ENCODE measurements at regions not wholly inside any gene's neighbourhood (a gene's known extent, or its start where the extent isn't known, plus 50 kb on each side); places are given as distances from the start of the nearest gene placed in this dataset.
"Not testable (repeated sequence)": the region's sequence is repeated elsewhere in the genome, so short reads cannot be mapped to it uniquely, and the experiment has no call there.

DNA sequence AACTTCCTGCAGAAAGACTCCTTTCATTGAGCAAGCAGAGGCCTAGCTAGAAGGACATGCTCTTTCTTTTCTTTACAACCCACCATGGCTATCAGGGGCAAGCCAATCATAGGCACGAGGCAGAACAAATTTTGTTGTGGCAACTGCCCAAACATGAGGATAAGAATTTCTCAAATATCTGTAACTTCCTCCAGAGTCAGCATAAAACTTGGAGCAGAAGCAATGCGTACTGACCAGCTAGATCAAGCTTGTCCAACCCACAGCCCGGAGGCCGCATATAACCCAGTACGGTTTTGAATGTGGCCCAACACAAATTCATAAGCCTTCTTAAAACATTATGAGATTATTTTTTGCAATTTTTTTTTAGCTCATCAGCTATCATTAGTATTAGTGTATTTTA is 87.0 kb upstream of the SOX21 start:
- no peaks in the 10 kb centered on the region for H3K36me3 ChIP-seq
- 82 to 94% (median 88%) methylated on average over 5 of the region's 5 CpGs for WGBS, 5 donors
- H3K4me1 ChIP-seq = no peaks in the 10 kb centered on the region
- no peak overlapping the region for H3K4me3 ChIP-seq
- intact Hi-C loops (cut with DNase I; ENCODE audit: low total_unique reads) = no loop called here
- H3K9me3 ChIP-seq = no peaks in the 10 kb centered on the region
- no peaks in the 10 kb centered on the region for H3K27me3 ChIP-seq (replicated peaks in 1 of 7)
- no peak for TF ChIP-seq POLR2AphosphoS5 (IDR thresholded peaks at IDR 0.05)
- TF ChIP-seq, protein P1, sequence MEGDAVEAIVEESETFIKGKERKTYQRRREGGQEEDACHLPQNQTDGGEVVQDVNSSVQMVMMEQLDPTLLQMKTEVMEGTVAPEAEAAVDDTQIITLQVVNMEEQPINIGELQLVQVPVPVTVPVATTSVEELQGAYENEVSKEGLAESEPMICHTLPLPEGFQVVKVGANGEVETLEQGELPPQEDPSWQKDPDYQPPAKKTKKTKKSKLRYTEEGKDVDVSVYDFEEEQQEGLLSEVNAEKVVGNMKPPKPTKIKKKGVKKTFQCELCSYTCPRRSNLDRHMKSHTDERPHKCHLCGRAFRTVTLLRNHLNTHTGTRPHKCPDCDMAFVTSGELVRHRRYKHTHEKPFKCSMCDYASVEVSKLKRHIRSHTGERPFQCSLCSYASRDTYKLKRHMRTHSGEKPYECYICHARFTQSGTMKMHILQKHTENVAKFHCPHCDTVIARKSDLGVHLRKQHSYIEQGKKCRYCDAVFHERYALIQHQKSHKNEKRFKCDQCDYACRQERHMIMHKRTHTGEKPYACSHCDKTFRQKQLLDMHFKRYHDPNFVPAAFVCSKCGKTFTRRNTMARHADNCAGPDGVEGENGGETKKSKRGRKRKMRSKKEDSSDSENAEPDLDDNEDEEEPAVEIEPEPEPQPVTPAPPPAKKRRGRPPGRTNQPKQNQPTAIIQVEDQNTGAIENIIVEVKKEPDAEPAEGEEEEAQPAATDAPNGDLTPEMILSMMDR (IDR thresholded peaks at IDR 0.05 in 8 of 11, conservative IDR thresholded peaks at IDR 0.05 in 3 of 11) = no peak
- no peak for TF ChIP-seq POLR2A (IDR thresholded peaks at IDR 0.05)
- no peak for DNase-seq
- no peak overlapping the region for H3K27ac ChIP-seq

DNA sequence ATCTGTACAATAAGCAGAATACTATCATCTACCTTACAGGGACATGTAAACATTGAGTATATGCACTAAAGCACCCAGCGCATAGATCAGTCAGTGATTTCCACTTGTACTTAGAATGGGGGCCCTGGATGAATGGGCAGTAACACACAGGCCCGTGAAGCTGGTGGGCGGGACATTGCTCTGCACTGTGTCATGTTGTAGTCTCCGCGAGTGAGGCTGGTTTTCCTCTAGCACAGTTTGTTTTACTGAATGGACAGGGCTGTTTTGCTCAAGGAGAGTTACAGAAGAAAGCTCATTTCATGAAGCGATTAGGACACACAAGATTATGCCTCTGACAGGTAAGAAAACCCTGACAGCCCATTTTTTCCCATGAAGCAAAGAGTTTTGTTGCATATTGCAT is 86.4 kb upstream of the SOX21 start:
- Histone ChIP-seq H3K9me3 (no peaks in the 10 kb centered on the region), H3K4me1 (no peaks in the 10 kb centered on the region), H3K27me3 (replicated peaks in 1 of 7) (no peaks in the 10 kb centered on the region), H3K36me3 (no peaks in the 10 kb centered on the region), H3K4me3 (no peak overlapping the region), H3K27ac (no peak overlapping the region)
- no peak for DNase-seq
- WGBS, 5 donors = 85 to 93% (median 87%) methylated on average over 6 of the region's 6 CpGs
- intact Hi-C loops (cut with DNase I; ENCODE audit: low total_unique reads) = no loop called here
- TF ChIP-seq POLR2A (IDR thresholded peaks at IDR 0.05) (no peak), POLR2AphosphoS5 (IDR thresholded peaks at IDR 0.05) (no peak)
- TF ChIP-seq, protein P1 (IDR thresholded peaks at IDR 0.05 in 8 of 11, conservative IDR thresholded peaks at IDR 0.05 in 3 of 11) = no peak

- Histone ChIP-seq H3K4me1 (no peaks in the 10 kb centered on the region), H3K4me3 (no peak overlapping the region), H3K27ac (no peak overlapping the region), H3K27me3 (replicated peaks in 1 of 7) (no peaks in the 10 kb centered on the region), H3K9me3 (no peaks in the 10 kb centered on the region), H3K36me3 (no peaks in the 10 kb centered on the region)
- no peak for DNase-seq
- 87 to 93% (median 91%) methylated on average over 7 of the region's 7 CpGs for WGBS, 5 donors
- TF ChIP-seq, protein P1 (IDR thresholded peaks at IDR 0.05 in 8 of 11, conservative IDR thresholded peaks at IDR 0.05 in 3 of 11) = no peak
- no peak for TF ChIP-seq POLR2A (IDR thresholded peaks at IDR 0.05)
- TF ChIP-seq POLR2AphosphoS5 (IDR thresholded peaks at IDR 0.05) = no peak
- intact Hi-C loops (cut with DNase I; ENCODE audit: low total_unique reads) = no loop called here
Measured at GRCh38 chr13:94795292-94795691, 82.9 kb upstream of the SOX21 start.

DNA sequence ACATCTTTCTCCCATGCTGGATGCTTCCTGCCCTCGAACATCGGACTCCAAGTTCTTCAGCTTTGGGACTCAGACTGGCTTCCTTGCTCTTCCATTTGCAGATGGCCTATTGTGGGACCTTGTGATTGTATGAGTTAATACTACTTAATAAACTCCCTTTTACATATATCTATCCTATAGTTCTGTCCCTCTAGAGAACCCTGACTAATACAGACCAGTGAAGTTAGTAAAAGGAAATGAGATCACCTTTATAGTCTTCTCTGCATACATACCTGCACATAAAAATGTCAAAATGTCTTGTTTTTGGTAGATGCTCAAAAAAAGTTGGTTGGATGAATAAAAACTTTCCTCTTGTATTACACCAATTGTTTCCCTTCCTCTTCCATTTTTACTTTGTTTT is 73.9 kb upstream of the SOX21 start:
- H3K27me3 ChIP-seq (replicated peaks in 1 of 7); H3K4me3 ChIP-seq; H3K4me1 ChIP-seq; H3K36me3 ChIP-seq; intact Hi-C loops (cut with DNase I; ENCODE audit: low total_unique reads); H3K27ac ChIP-seq; DNase-seq: not testable (repeated sequence)
- WGBS, 5 donors = 64 to 96% (median 67%) methylated on average over 2 of the region's 2 CpGs
- peaks cover 0 to 20% (median 8%) of the 10 kb centered on the region in 8 donors for H3K9me3 ChIP-seq

DNA sequence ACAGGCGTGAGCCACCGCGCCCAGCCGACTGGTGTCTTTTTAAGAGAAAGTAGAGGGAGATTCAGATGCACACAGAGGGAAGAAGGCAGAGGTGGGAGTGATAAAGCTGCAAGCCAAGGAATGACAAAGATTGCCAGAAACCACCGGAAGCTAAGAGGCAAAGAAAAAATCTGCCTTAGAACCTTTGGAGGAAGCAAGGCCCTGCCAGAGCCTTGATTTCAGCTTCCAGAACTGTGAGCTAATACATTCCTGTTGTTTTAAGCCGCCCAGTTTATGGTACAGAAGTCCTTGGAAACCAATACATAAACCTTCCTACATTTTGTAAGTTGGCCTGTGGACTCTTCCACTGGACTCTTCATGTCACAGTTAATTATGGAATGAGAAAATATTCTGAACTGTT is 71.7 kb upstream of the SOX21 start:
- H3K4me3 ChIP-seq = no peak overlapping the region
- TF ChIP-seq POLR2A (IDR thresholded peaks at IDR 0.05) (no peak), POLR2AphosphoS5 (IDR thresholded peaks at IDR 0.05) (no peak)
- TF ChIP-seq, protein P1 (IDR thresholded peaks at IDR 0.05 in 8 of 11, conservative IDR thresholded peaks at IDR 0.05 in 3 of 11) = no peak
- H3K27ac ChIP-seq = no peak overlapping the region
- no peaks in the 10 kb centered on the region for H3K4me1 ChIP-seq
- DNase-seq = no peak
- intact Hi-C loops (cut with DNase I; ENCODE audit: low total_unique reads) = no loop called here
- H3K36me3 ChIP-seq = no peaks in the 10 kb centered on the region
- peaks cover 0 to 20% (median 8%) of the 10 kb centered on the region in 8 donors for H3K9me3 ChIP-seq
- no peaks in the 10 kb centered on the region for H3K27me3 ChIP-seq (replicated peaks in 1 of 7)
- 89 to 97% (median 91%) methylated on average over 6 of the region's 6 CpGs for WGBS, 5 donors

All from spleen (tissue), 11 donors.